Astrocyte (in vitro differentiated cells and primary cell): ENCODE measurements at regions not wholly inside any gene's neighbourhood (a gene's known extent, or its start where the extent isn't known, plus 50 kb on each side); places are given as distances from the start of the nearest gene placed in this dataset.

ENCODE experiments used
- DNase-seq: peaks from one replicate; pipeline ENCODE4 v3.0.0-alpha.2; 2010; ENCODE audit warnings: low read depth
- FAIRE-seq: peaks from 2 replicates; lab custom pipeline; 2011; peaks lifted over from hg19 to GRCh38; lab: Jason Lieb, UNC
- H2AFZ ChIP-seq: 2 replicates; pipeline ENCODE4 v1.6.0; 2012; ENCODE audit warnings: low read depth, low read length, inconsistent platforms
- H3K27ac ChIP-seq: 2 replicates; pipeline ENCODE4 v1.5.1; 2011; ENCODE audit warnings: low read depth, low read length, inconsistent platforms
- H3K27me3 ChIP-seq: 2 replicates; pipeline ENCODE4 v1.6.0; 2011; ENCODE audit warnings: low read length, inconsistent platforms; ENCODE audit not compliant: insufficient read depth
- H3K36me3 ChIP-seq: 2 replicates; pipeline ENCODE4 v1.5.1; 2011; ENCODE audit warnings: low read length, inconsistent platforms; ENCODE audit not compliant: insufficient read depth
- H3K4me1 ChIP-seq: 2 replicates; pipeline ENCODE4 v1.5.1; 2011; ENCODE audit warnings: low read length, inconsistent platforms; ENCODE audit not compliant: insufficient read depth
- H3K4me2 ChIP-seq: 2 replicates; pipeline ENCODE4 v1.6.0; 2012; ENCODE audit warnings: low read length, inconsistent platforms
- H3K4me3 ChIP-seq: 2 replicates; pipeline ENCODE4 v1.5.1; 2011; ENCODE audit warnings: low read depth, mild to moderate bottlenecking, low read length, inconsistent platforms; ENCODE audit not compliant: insufficient read depth
- H3K79me2 ChIP-seq: 2 replicates; pipeline ENCODE4 v1.6.0; 2012; ENCODE audit warnings: mild to moderate bottlenecking, low read length, inconsistent platforms; ENCODE audit not compliant: insufficient read depth
- H3K9ac ChIP-seq: 2 replicates; pipeline ENCODE4 v1.6.0; 2012; ENCODE audit warnings: mild to moderate bottlenecking, low read length, inconsistent platforms
- H3K9me3 ChIP-seq: 2 replicates; pipeline ENCODE4 v1.5.1; 2012; ENCODE audit warnings: low read depth, mild to moderate bottlenecking, low read length, inconsistent platforms; ENCODE audit not compliant: insufficient read depth
- H4K20me1 ChIP-seq: 2 replicates; pipeline ENCODE4 v1.6.0; 2012; ENCODE audit warnings: low read length, inconsistent platforms; ENCODE audit not compliant: insufficient read depth
- H3K27ac Mint-ChIP-seq: one replicate; pipeline ENCODE4 v1.8.0; 2021; ENCODE audit warnings: mild to moderate bottlenecking, mixed read lengths; ENCODE audit not compliant: unreplicated experiment
- H3K27me3 Mint-ChIP-seq: one replicate; pipeline ENCODE4 v1.8.0; 2021; ENCODE audit warnings: low read depth, mixed read lengths; ENCODE audit not compliant: unreplicated experiment
- H3K36me3 Mint-ChIP-seq: one replicate; pipeline ENCODE4 v1.8.0; 2021; ENCODE audit warnings: low read depth, mixed read lengths; ENCODE audit not compliant: unreplicated experiment
- H3K4me1 Mint-ChIP-seq: one replicate; pipeline ENCODE4 v1.8.0; 2021; ENCODE audit warnings: low read depth, mixed read lengths; ENCODE audit not compliant: unreplicated experiment
- H3K4me3 Mint-ChIP-seq: one replicate; pipeline ENCODE4 v1.8.0; 2021; ENCODE audit warnings: mild to moderate bottlenecking, moderate library complexity, mixed read lengths; ENCODE audit not compliant: unreplicated experiment
- H3K9me3 Mint-ChIP-seq: one replicate; pipeline ENCODE4 v1.8.0; 2021; ENCODE audit warnings: mild to moderate bottlenecking, mixed read lengths; ENCODE audit not compliant: unreplicated experiment
- EZH2 ChIP-seq: IDR thresholded peaks from 2 replicates; pipeline ENCODE4 v1.6.1; 2012; ENCODE audit warnings: mild to moderate bottlenecking, low read length, inconsistent platforms; ENCODE audit not compliant: insufficient read depth
- TF ChIP-seq, protein P1 (sequence below): IDR thresholded peaks from 2 replicates; pipeline ENCODE4 v1.5.1; 2011; ENCODE audit warnings: low read depth, mild to moderate bottlenecking, inconsistent platforms, low read length, moderate library complexity; ENCODE audit not compliant: insufficient read depth

DNA sequence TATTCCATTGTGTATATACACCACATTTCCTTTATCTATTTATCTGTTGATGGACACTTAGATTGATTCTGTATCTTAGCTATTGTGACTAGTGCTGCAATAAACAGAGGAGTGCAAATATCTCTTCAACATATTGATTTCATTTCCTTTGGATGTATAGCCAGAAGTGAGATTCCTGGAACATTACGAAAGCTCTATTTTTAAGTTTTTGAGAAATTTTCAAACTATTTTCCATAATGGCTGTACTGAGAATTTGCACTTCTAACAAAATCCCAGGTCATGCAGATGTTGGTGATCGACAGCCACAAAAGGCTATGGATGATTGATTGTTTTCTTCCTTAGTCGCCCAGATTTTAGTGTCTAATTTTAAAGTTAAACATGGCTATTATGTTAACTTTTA, 132.7 kb upstream of the MTAP start:
- Histone ChIP-seq H2AFZ (no peak overlapping the region), H3K27me3 (no peaks in the 10 kb centered on the region), H4K20me1 (no peaks in the 10 kb centered on the region), H3K36me3 (no peaks in the 10 kb centered on the region), H3K27ac (no peak overlapping the region), H3K4me2 (no peak overlapping the region), H3K9ac (no peak overlapping the region), H3K9me3 (no peaks in the 10 kb centered on the region), H3K79me2 (no peaks in the 10 kb centered on the region), H3K4me1 (peaks cover 13% of the 10 kb centered on the region), H3K4me3 (no peak overlapping the region)
- FAIRE-seq (no peak), DNase-seq (no peak)
- Mint-ChIP-seq H3K36me3 (no peaks in the 10 kb centered on the region), H3K4me1 (peaks cover 14% of the 10 kb centered on the region), H3K4me3 (no peak overlapping the region), H3K27me3 (no peaks in the 10 kb centered on the region), H3K9me3 (no peaks in the 10 kb centered on the region), H3K27ac (no peak overlapping the region)
- no peak for TF ChIP-seq EZH2
- TF ChIP-seq, protein P1, sequence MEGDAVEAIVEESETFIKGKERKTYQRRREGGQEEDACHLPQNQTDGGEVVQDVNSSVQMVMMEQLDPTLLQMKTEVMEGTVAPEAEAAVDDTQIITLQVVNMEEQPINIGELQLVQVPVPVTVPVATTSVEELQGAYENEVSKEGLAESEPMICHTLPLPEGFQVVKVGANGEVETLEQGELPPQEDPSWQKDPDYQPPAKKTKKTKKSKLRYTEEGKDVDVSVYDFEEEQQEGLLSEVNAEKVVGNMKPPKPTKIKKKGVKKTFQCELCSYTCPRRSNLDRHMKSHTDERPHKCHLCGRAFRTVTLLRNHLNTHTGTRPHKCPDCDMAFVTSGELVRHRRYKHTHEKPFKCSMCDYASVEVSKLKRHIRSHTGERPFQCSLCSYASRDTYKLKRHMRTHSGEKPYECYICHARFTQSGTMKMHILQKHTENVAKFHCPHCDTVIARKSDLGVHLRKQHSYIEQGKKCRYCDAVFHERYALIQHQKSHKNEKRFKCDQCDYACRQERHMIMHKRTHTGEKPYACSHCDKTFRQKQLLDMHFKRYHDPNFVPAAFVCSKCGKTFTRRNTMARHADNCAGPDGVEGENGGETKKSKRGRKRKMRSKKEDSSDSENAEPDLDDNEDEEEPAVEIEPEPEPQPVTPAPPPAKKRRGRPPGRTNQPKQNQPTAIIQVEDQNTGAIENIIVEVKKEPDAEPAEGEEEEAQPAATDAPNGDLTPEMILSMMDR: no peak

DNA sequence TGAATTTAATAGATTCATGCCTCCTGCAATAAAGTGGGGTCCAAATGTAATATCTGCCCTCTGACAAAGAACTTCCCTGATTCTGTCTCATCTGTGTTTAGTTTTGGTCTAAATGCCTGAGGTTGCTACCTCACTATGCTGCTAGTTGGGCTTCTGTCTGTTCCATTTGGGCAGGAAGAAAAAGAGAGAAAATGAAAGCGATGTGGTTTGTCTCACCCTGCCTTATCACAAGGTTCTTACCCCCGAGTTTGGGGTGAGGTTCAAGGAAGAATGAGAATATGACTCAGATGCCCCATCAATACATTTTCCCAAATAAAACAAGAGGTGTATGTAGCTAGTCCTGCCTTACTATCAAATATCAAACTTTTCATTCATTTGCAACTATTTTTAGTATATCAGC, 132.1 kb upstream of the MTAP start:
- Histone ChIP-seq H3K9ac (no peak overlapping the region), H3K27ac (no peak overlapping the region), H3K79me2 (no peaks in the 10 kb centered on the region), H3K36me3 (no peaks in the 10 kb centered on the region), H4K20me1 (no peaks in the 10 kb centered on the region), H3K27me3 (no peaks in the 10 kb centered on the region), H2AFZ (no peak overlapping the region), H3K4me1 (peaks cover 13% of the 10 kb centered on the region), H3K4me3 (no peak overlapping the region), H3K9me3 (no peaks in the 10 kb centered on the region), H3K4me2 (peak overlapping the region; percentile 11)
- no peaks in the 10 kb centered on the region for H3K27me3 Mint-ChIP-seq
- H3K4me1 Mint-ChIP-seq: peaks cover 14% of the 10 kb centered on the region
- TF ChIP-seq, protein P1: no peak
- DNase-seq (peak; percentile 66), FAIRE-seq (peak; percentile 56)
- no peak overlapping the region for H3K27ac Mint-ChIP-seq
- H3K9me3 Mint-ChIP-seq: no peaks in the 10 kb centered on the region
- no peaks in the 10 kb centered on the region for H3K36me3 Mint-ChIP-seq
- no peak overlapping the region for H3K4me3 Mint-ChIP-seq

DNA sequence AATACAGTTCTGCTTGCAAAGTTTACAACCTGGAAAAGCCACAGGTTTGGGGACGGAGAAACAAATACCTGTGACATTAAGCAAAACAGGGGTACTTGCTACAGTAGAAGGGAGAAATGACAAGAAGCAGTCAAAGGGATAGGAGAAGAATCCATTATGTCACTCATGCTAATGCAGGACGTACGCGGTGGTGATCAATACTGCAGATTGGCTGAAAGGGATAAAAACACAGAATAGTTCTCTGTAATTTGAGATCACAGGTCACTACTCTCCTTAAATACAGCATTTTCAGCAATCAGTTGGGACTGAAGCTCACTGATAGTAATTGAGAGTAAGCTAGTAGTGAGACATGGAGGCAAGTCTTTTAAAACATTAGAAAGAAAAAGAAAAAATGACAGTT, 130.3 kb upstream of the MTAP start:
- Histone ChIP-seq H3K79me2 (no peaks in the 10 kb centered on the region), H3K4me2 (no peak overlapping the region), H4K20me1 (no peaks in the 10 kb centered on the region), H3K27ac (no peak overlapping the region), H3K4me1 (peaks cover 15% of the 10 kb centered on the region), H3K9ac (no peak overlapping the region), H3K9me3 (no peaks in the 10 kb centered on the region), H2AFZ (no peak overlapping the region), H3K36me3 (no peaks in the 10 kb centered on the region), H3K4me3 (no peak overlapping the region), H3K27me3 (no peaks in the 10 kb centered on the region)
- FAIRE-seq: no peak
- no peak for TF ChIP-seq EZH2
- TF ChIP-seq, protein P1: no peak
- Mint-ChIP-seq H3K27me3 (no peaks in the 10 kb centered on the region), H3K4me3 (no peak overlapping the region), H3K4me1 (peaks cover 14% of the 10 kb centered on the region), H3K36me3 (no peaks in the 10 kb centered on the region), H3K9me3 (no peaks in the 10 kb centered on the region), H3K27ac (no peak overlapping the region)
- no peak for DNase-seq
